IPS-18a (cell line): ENCODE measurements at regions not wholly inside any gene's neighbourhood (a gene's known extent, or its start where the extent isn't known, plus 50 kb on each side); places are given as distances from the start of the nearest gene placed in this dataset.

ENCODE experiments used
- H3K27ac ChIP-seq: one replicate; pipeline ENCODE4 v1.5.1; 2013; ENCODE audit warnings: low read length
- H3K27me3 ChIP-seq: one replicate; pipeline ENCODE4 v1.6.1; 2013; ENCODE audit warnings: mild to moderate bottlenecking, low read length; ENCODE audit not compliant: control insufficient read depth, insufficient read depth
- H3K36me3 ChIP-seq: one replicate; pipeline ENCODE4 v1.6.1; 2013; ENCODE audit warnings: low read depth, low read length; ENCODE audit not compliant: control insufficient read depth
- H3K4me1 ChIP-seq: one replicate; pipeline ENCODE4 v1.6.1; 2013; ENCODE audit warnings: low read depth, low read length; ENCODE audit not compliant: control insufficient read depth
- H3K4me3 ChIP-seq: one replicate; pipeline ENCODE4 v1.5.1; 2013; ENCODE audit warnings: low read length
- H3K9ac ChIP-seq: one replicate; pipeline ENCODE4 v1.6.1; 2013; ENCODE audit warnings: mild to moderate bottlenecking, low read length, moderate library complexity
- H3K9me3 ChIP-seq: one replicate; pipeline ENCODE4 v1.6.1; 2013; ENCODE audit warnings: low read depth, low read length; ENCODE audit not compliant: control insufficient read depth

- no peaks in the 10 kb centered on the region for H3K4me1 ChIP-seq
- no peaks in the 10 kb centered on the region for H3K36me3 ChIP-seq
- no peaks in the 10 kb centered on the region for H3K27me3 ChIP-seq
- no peak overlapping the region for H3K4me3 ChIP-seq
- no peak overlapping the region for H3K9ac ChIP-seq
- H3K27ac ChIP-seq: no peak overlapping the region
- no peaks in the 10 kb centered on the region for H3K9me3 ChIP-seq
Observed at GRCh38 chr20:8964959-8965562, 103.8 kb upstream of the PLCB4 start.

GRCh38 chr20:8967641-8968245, 101.1 kb upstream of the PLCB4 start:
- Histone ChIP-seq H3K4me3 (no peak overlapping the region), H3K9ac (no peak overlapping the region), H3K27me3 (no peaks in the 10 kb centered on the region), H3K36me3 (no peaks in the 10 kb centered on the region), H3K4me1 (no peaks in the 10 kb centered on the region), H3K27ac (no peak overlapping the region), H3K9me3 (no peaks in the 10 kb centered on the region)

GRCh38 chr20:8969146-8969583, 99.7 kb upstream of the PLCB4 start:
- H3K9ac ChIP-seq: no peak overlapping the region

GRCh38 chr20:8971669-8972316, 97.1 kb upstream of the PLCB4 start:
- H3K4me3 ChIP-seq: no peak overlapping the region

More at GRCh38 chr20:8969146-8969583, 99.7 kb upstream of the PLCB4 start:
- H3K36me3 ChIP-seq: no peaks in the 10 kb centered on the region
- no peaks in the 10 kb centered on the region for H3K9me3 ChIP-seq
- peaks cover 8% of the 10 kb centered on the region for H3K4me1 ChIP-seq
- H3K27ac ChIP-seq: no peak overlapping the region
- H3K27me3 ChIP-seq: no peaks in the 10 kb centered on the region
- no peak overlapping the region for H3K4me3 ChIP-seq

GRCh38 chr20:8972963-8973705, 95.8 kb upstream of the PLCB4 start:
- Histone ChIP-seq H3K36me3 (no peaks in the 10 kb centered on the region), H3K27me3 (no peaks in the 10 kb centered on the region), H3K27ac (no peak overlapping the region), H3K4me3 (no peak overlapping the region), H3K9ac (no peak overlapping the region), H3K9me3 (no peaks in the 10 kb centered on the region), H3K4me1 (peaks cover 18% of the 10 kb centered on the region)

More at GRCh38 chr20:8971669-8972316, 97.1 kb upstream of the PLCB4 start:
- Histone ChIP-seq H3K4me1 (peaks cover 18% of the 10 kb centered on the region), H3K27ac (no peak overlapping the region), H3K9me3 (no peaks in the 10 kb centered on the region), H3K36me3 (no peaks in the 10 kb centered on the region), H3K27me3 (no peaks in the 10 kb centered on the region), H3K9ac (no peak overlapping the region)

- Histone ChIP-seq H3K4me1 (peaks cover 18% of the 10 kb centered on the region), H3K36me3 (no peaks in the 10 kb centered on the region), H3K4me3 (no peak overlapping the region)
Observed at GRCh38 chr20:8974009-8974708, 94.7 kb upstream of the PLCB4 start.

GRCh38 chr20:8981482-8981881, 87.4 kb upstream of the PLCB4 start:
- Histone ChIP-seq H3K36me3 (no peaks in the 10 kb centered on the region), H3K9ac (no peak overlapping the region), H3K27ac (no peak overlapping the region), H3K4me3 (no peak overlapping the region), H3K9me3 (no peaks in the 10 kb centered on the region), H3K27me3 (no peaks in the 10 kb centered on the region), H3K4me1 (no peaks in the 10 kb centered on the region)

More at GRCh38 chr20:8974009-8974708, 94.7 kb upstream of the PLCB4 start:
- H3K9ac ChIP-seq: no peak overlapping the region
- no peaks in the 10 kb centered on the region for H3K9me3 ChIP-seq
- no peaks in the 10 kb centered on the region for H3K27me3 ChIP-seq
- H3K27ac ChIP-seq: no peak overlapping the region

GRCh38 chr20:8983478-8984345, 85.2 kb upstream of the PLCB4 start:
- H3K36me3 ChIP-seq: no peaks in the 10 kb centered on the region
- no peak overlapping the region for H3K9ac ChIP-seq
- no peaks in the 10 kb centered on the region for H3K9me3 ChIP-seq
- no peaks in the 10 kb centered on the region for H3K4me1 ChIP-seq
- no peaks in the 10 kb centered on the region for H3K27me3 ChIP-seq
- H3K4me3 ChIP-seq: no peak overlapping the region
- no peak overlapping the region for H3K27ac ChIP-seq

- Histone ChIP-seq H3K4me3 (no peak overlapping the region), H3K4me1 (no peaks in the 10 kb centered on the region), H3K36me3 (no peaks in the 10 kb centered on the region), H3K27ac (no peak overlapping the region), H3K27me3 (no peaks in the 10 kb centered on the region), H3K9me3 (no peaks in the 10 kb centered on the region), H3K9ac (no peak overlapping the region)
Observed at GRCh38 chr20:8986631-8987030, 82.3 kb upstream of the PLCB4 start.

GRCh38 chr20:8990770-8991169, 78.1 kb upstream of the PLCB4 start:
- Histone ChIP-seq H3K27me3 (no peaks in the 10 kb centered on the region), H3K9me3 (no peaks in the 10 kb centered on the region), H3K27ac (no peak overlapping the region), H3K9ac (no peak overlapping the region), H3K4me3 (no peak overlapping the region), H3K4me1 (no peaks in the 10 kb centered on the region), H3K36me3 (no peaks in the 10 kb centered on the region)
